PFSK-1 (cell line): ENCODE measurements at regions not wholly inside any gene's neighbourhood (a gene's known extent, or its start where the extent isn't known, plus 50 kb on each side); places are given as distances from the start of the nearest gene placed in this dataset.
A peak's percentile ranks its signal among the peaks of the same experiment; 100 is the strongest.

ENCODE experiments used
- FOXP2 ChIP-seq: optimal IDR thresholded peaks from 2 replicates; pipeline ENCODE3; 2011; ENCODE audit warnings: borderline replicate concordance, control low read depth, inconsistent platforms; ENCODE audit not compliant: insufficient read depth; ENCODE audit errors: extremely low read length, extremely low read depth
- POLR2AphosphoS5 ChIP-seq: IDR thresholded peaks from 2 replicates; pipeline ENCODE4 v1.6.1; 2012; ENCODE audit warnings: low read depth, mild to moderate bottlenecking, control low read depth, low read length, moderate library complexity
- REST ChIP-seq, 2 experiments: IDR thresholded peaks; 2 replicates each; pipeline versions ENCODE4 v1.6.1 to v1.8.0; 2011 to 2012; ENCODE audit warnings: low read depth in 2 of 2, low read length in 2 of 2, control low read depth in 1 of 2, inconsistent platforms in 1 of 2, mild to moderate bottlenecking in 1 of 2, moderate library complexity in 1 of 2; ENCODE audit not compliant: insufficient read depth in 1 of 2
- SIN3A ChIP-seq: IDR thresholded peaks from 2 replicates; pipeline ENCODE4 v1.6.1; 2012; ENCODE audit warnings: mild to moderate bottlenecking, low read length, moderate library complexity, borderline replicate concordance; ENCODE audit not compliant: insufficient read depth
- TAF1 ChIP-seq: IDR thresholded peaks from 2 replicates; pipeline ENCODE4 v1.6.1; 2012; ENCODE audit warnings: low read length, control low read depth, borderline replicate concordance; ENCODE audit not compliant: insufficient read depth

- TF ChIP-seq REST (IDR thresholded peaks at IDR 0.05; ENCODE audit: insufficient read depth in 1 of 2, low read depth in 2 of 2, low read length in 2 of 2), result no peak
- no peak for TF ChIP-seq TAF1
- TF ChIP-seq POLR2AphosphoS5, result no peak
- no peak for TF ChIP-seq FOXP2
- no peak for TF ChIP-seq SIN3A
These were observed 633.7 kb downstream of the MECOM start for GRCh38 chr3:169029674-169030285.

- TF ChIP-seq POLR2AphosphoS5 (no peak), SIN3A (no peak), TAF1 (no peak), REST (IDR thresholded peaks at IDR 0.05; ENCODE audit: insufficient read depth in 1 of 2, low read depth in 2 of 2, low read length in 2 of 2) (no peak), FOXP2 (no peak)
These were observed 634.8 kb downstream of the MECOM start for GRCh38 chr3:169028716-169029115.

- TF ChIP-seq POLR2AphosphoS5 (peak; percentile 37; the same call in 1 of the 2 replicates), FOXP2 (no peak), SIN3A (no peak), TAF1 (no peak), REST (IDR thresholded peaks at IDR 0.05; ENCODE audit: insufficient read depth in 1 of 2, low read depth in 2 of 2, low read length in 2 of 2) (0 out of 4 replicates have a peak, but pooled peaks of 1 of the 2 experiments have one; percentile 54)
These were observed 636.8 kb downstream of the MECOM start for GRCh38 chr3:169026543-169027182.

- TF ChIP-seq FOXP2 (no peak), REST (IDR thresholded peaks at IDR 0.05; ENCODE audit: insufficient read depth in 1 of 2, low read depth in 2 of 2, low read length in 2 of 2) (no peak), SIN3A (no peak), TAF1 (no peak), POLR2AphosphoS5 (no peak)
These were observed 641.1 kb downstream of the MECOM start for GRCh38 chr3:169022457-169022856.
